NCI-H2107 treated with DMSO at 0.1 percent for 48 hours (cell line): ENCODE measurements at regions not wholly inside any gene's neighbourhood (a gene's known extent, or its start where the extent isn't known, plus 50 kb on each side); places are given as distances from the start of the nearest gene placed in this dataset.

Experiments used
- DNase-seq: peaks from one replicate; lab custom pipeline; 2025; ENCODE audit not compliant: unreplicated experiment; lab: John Stamatoyannopoulos, UW

DNA sequence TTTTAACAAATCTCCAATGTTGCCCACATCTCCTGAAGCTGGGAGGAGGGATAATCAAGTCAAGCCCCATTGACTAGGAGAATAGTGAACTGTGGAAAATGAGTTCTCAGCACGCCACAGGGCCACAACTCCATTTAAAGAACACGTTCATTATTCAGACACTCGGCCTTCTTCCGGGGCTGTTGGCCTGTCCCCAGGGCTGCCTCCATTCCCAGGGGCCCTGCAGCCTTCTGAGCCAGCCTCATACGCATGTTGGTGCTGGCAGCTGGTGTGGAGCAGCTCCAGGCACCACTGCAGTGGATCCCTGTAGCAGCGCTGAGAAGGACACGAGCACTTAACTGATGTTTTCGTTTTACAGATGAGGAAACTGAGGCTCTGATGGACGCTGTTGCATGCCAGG lies 87.5 kb upstream of the RCN1 start:
- no peak for DNase-seq

DNA sequence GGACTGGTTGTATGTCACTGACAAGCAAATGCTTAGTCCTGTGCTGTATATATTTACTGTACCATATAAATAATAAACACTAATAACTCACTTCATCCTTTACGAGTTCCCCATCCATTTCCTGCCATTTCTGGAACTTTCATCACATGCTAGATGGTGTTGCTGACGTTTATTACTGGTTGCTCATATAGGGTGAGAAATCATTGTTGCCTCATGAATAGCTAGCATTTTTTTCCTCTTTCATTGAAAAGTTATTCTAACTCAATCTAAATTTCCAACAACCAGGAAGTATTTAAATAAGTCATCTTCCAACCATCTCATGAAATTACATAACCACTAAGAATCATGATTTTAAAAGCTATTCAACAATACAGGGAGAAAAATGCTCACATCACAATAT lies 88.6 kb upstream of the RCN1 start:
- DNase-seq = no peak

- no peak for DNase-seq
Measured at GRCh38 chr11:31997955-31998354, 92.9 kb upstream of the RCN1 start.

DNA sequence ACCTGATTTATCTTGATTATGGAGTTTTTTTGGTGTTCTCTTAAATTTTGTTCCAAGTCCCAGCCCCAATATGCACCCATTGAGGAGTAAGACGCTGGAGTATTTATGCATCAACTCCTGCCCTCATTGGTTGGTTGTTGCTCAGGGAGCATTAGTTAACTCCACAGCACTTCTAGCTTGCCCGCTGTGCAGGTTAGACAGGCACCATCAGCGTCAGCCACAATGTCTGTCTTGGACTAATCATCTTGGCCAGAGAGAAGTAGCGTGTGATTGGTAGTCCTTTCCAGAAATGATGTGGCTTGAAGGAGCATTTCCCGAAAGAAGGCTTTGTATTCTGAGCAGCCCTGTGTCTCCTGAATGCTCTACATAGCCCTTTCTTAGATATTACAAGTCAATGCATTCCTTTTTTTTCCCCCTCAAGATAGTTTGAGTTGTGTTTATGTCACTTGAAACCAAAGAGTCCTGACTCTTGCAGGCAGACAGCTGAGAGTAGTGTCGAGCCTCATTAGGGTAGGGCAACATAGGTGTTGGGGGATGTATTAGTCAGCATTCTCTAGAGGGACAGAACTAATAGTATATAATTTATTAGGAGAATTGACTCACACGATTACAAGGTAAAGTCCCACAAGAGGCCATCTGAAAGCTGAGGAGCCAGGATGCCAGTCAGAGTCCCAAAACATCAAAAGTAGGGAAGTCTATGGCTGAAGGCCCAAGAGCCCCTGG lies 94.6 kb upstream of the RCN1 start:
- no peak for DNase-seq

DNA sequence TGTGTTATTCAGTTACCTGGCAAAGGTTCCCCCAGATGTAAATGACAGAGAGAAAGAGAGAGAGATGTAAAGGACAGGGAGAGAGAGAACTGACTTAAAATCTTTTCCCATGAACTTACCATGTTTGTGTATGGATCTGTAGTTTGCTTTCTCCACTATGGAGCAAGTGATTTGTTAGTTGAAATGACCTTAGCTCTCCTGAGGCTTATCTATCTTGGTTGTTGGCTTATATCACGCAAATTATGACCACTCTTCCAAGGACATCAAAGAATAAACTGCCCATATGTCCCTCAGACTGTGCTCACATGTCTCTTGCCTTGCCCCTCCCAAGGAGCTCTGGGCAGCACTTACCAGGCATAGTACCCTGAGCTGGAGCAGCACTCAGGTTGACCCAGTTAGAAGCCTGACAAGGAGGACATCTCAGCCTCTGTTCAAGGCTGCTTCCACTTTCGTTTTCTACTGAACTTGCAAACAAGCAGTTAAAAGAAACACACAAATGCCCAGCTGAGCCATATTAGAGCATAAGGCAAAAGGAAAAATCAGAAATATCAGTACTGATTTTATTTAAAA lies 95.3 kb upstream of the RCN1 start:
- no peak for DNase-seq

DNA sequence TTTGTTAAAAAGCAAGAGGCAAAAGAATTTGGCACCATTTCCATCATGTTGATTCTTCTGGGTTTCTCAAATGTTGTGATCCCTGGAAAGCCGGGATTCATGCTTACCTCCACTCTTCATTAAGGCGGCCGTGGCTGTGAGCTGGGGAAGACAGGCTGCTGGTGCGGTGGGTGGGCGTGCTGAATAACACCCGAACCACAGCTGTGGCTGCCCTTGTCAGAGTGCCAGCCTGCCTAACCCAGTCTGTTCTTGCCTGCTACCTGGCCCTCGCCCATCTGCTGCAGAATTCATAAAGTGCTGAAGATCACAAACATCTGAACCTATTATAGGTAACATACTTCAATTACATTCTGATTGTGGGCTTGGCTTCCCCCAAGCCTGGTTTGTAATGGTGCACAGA lies 95.8 kb upstream of the RCN1 start:
- DNase-seq = peak; percentile 28

GRCh38 chr11:31987118-31988005 lies 103.5 kb upstream of the RCN1 start:
- no peak for DNase-seq

GRCh38 chr11:31986201-31986889 lies 104.5 kb upstream of the RCN1 start:
- DNase-seq = no peak

DNA sequence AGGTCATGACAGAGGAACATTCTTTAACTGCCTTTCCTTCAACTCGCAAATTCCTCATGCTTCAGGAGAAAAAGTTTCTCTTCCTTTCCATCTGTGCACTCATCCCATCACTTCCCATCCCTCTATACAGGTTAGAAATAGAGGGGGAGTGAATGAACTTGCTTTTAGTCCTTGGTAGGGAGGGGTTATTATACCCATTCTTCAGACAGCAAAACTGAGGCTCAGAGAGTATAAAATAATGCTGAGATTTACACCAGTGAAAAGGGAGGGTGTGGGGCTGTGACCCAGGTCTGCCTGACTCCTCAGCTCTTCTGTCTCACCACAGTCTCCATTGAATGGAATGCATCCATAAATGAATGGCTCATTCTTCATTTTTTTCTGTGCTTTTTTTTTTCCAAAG lies 109.4 kb upstream of the RCN1 start:
- no peak for DNase-seq

GRCh38 chr11:31977343-31977742 lies 113.5 kb upstream of the RCN1 start:
- DNase-seq = no peak

GRCh38 chr11:31974366-31975136 lies 116.3 kb upstream of the RCN1 start:
- DNase-seq = no peak

DNA sequence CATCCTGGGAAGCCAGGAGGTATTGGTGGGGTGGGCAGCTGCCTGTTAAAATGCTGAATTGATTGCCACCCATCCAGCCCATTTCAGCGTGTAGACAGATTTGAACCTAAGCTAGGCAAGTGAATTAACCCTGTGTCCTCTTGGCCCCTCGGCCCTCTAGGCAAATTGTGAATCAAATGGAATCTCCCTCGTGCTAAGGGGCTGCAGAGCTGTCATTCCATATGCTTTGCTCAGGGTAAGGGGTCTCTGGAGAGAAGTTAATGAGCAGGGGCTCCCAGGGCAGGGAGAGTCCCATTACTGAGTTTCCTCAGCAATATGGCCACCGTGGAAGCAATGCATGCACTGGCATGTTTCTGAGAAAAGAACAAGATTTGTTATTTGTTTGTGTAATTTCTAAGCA lies 117.7 kb upstream of the RCN1 start:
- no peak for DNase-seq

GRCh38 chr11:31972623-31973022 lies 118.3 kb upstream of the RCN1 start:
- DNase-seq = no peak

- no peak for DNase-seq
Measured at GRCh38 chr11:31969359-31969702, 121.5 kb upstream of the RCN1 start.

GRCh38 chr11:31968461-31969358 lies 122.2 kb upstream of the RCN1 start:
- DNase-seq = no peak

GRCh38 chr11:31967404-31968130 lies 123.3 kb upstream of the RCN1 start:
- no peak for DNase-seq

GRCh38 chr11:31966846-31967245 lies 124.0 kb upstream of the RCN1 start:
- DNase-seq = no peak

DNA sequence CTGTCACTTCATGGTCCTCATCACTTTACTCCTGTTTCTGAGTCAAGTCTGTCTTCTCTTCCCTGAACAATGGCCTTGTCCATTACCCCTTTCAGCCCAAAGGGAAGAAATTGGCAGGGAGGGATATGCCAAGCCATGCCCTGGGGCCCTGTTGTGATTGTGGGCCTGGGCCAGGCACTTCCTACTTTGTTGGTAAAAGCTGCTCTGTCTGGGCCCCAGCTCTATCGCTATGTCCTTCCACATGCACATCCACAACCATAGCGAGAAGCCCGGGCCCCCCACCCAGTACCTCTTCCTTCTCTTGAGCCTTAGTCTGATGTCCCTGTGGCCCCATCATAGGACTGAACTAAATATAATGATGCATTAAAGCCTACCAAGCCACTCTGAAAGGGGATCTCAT lies 126.7 kb upstream of the RCN1 start:
- no peak for DNase-seq

DNA sequence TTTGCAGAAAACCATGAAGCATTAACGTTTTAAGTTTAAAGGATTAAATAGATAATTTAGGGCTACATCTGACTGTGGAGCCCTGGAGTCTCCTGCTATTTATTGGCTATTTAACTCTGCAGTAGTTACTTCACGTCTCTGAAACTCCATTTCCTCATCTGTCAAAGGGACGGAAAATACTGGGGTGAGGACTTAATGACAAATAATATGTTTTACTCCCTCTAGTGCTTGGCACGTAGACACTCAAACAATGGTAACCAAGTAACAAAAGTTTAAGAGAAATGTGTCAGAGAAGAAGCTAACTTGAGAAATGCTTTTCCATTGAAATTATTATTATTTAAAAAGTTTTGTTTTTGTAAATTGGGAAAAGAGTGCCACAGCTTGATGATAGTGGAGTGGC lies 130.7 kb upstream of the RCN1 start:
- DNase-seq = no peak
